SKM-1 treated with dmso at 0.1 percent for 144 hours (cell line): ENCODE measurements at regions not wholly inside any gene's neighbourhood (a gene's known extent, or its start where the extent isn't known, plus 50 kb on each side); places are given as distances from the start of the nearest gene placed in this dataset.

Experiments used
- DNase-seq: peaks from one replicate; lab custom pipeline; 2025; ENCODE audit not compliant: unreplicated experiment; lab: John Stamatoyannopoulos, UW

DNA sequence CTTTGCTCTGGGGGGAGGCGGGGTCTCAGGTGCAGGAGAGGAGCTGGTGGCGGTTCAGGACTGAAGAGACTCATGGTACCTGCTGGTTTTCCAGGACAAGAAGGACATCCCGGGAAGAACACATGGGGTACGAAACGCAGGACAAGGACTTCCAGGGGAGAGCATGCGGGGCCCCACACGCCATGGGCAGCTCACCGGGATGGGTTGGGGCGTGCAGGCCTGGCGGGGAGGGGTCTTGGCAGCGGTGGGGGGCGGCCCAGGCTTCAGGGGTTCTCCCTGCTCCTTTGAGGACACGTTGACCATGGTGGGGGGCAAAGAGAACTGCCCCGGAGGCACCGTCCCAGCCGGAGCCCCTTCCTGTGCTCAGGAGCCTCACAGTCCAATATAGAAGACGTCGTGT is 673.2 kb downstream of the BRD1 start:
- no peak for DNase-seq

DNA sequence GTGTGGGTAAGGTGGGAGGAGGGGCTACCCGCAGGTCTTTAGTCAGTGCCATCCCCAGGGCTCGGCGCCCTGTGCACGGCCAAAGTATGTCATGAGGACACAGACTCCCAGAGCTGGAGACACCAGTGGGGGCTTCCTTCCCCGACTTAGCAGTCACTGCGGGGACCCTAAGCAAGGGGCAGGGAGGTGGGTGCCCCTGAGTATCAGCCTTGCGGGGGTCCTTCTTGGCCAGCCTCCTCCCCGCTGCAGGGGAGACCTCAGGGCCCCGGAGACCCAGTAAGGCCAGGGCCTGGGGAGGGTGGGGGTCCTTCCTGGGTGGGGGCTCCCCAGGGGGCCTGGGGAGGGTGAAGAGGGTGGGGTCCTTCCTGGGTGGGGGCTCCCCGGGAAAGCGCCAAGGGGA is 673.8 kb downstream of the BRD1 start:
- DNase-seq: no peak

DNA sequence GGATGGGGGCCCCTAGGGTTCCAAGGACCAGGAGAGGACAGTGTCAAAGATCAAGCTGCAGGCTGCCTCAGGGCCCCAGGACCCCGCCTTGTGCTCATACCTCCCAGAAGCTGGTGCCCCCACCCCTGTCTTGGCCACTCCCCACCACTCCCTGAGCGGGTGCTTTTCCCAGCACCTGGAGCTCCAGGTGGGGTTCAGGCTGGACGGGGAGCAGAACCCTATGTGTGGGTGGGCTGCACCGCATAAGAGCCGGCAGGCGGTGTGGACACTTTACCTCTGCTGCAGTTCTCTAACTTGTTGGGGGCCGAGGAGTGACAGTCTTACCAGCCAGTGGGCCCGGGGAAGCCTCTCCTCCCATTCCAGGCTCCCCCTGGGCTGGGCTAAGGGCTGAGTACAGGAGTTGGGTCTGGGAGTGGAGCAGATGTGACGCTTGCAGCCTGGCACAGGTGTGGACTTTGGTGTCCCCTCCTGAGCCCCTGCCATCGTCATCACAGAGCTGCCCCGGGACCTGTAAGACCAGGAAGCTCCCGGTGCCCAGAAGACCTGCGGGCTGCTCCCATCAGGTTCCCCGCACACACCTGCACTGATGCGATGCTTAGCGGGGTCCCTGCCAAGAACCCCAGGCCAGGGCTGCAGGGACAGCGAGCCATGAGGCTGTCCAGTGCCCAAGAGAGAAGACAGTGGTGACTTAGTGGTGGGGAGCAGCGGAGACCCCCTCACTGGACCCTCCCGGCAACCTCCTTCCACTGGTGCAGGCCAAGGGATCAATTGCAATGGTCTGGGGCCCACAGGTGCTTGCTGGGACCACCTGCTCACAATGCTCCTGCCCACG is 674.5 kb downstream of the BRD1 start:
- DNase-seq: no peak

DNA sequence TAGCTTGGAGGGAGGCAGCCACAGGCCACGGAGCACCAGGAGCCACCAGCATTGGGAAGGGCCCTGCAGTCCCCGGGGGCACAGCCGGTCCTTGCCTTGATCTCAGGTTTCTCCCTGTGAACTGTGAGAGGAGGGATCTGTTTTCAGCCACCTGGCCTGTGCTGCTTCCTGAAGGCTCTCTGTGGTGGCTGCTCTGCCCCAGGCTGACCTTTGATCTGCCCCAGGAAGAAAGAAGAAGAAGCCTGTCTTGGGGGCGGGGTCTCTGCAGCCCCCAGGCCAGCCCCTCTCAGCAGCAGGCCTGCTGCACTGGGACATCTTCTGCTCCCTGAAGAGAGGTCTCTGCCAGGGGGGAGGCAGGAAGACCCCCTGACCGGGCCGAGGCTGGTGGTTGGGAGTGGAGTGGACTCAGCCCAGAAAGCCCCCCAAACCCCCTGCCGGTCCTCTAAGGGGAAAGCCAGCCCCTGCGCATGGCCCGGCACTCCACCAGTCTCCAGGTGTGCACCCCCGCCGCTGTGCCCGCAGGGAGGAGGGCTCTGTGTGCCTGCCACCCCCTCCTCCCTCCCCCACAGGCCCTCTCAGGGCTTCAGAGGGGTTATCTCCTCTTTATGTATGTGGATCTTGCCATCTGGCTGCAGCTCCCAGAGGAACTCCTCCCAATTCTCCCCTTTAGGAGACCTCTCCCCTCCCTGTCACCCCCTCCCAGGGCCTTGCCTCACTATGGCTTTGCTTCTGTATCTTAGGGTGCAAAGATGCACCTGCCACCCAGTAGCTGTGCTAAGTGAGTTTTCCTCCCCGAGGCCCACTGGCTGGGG is 675.3 kb downstream of the BRD1 start:
- DNase-seq: no peak

DNA sequence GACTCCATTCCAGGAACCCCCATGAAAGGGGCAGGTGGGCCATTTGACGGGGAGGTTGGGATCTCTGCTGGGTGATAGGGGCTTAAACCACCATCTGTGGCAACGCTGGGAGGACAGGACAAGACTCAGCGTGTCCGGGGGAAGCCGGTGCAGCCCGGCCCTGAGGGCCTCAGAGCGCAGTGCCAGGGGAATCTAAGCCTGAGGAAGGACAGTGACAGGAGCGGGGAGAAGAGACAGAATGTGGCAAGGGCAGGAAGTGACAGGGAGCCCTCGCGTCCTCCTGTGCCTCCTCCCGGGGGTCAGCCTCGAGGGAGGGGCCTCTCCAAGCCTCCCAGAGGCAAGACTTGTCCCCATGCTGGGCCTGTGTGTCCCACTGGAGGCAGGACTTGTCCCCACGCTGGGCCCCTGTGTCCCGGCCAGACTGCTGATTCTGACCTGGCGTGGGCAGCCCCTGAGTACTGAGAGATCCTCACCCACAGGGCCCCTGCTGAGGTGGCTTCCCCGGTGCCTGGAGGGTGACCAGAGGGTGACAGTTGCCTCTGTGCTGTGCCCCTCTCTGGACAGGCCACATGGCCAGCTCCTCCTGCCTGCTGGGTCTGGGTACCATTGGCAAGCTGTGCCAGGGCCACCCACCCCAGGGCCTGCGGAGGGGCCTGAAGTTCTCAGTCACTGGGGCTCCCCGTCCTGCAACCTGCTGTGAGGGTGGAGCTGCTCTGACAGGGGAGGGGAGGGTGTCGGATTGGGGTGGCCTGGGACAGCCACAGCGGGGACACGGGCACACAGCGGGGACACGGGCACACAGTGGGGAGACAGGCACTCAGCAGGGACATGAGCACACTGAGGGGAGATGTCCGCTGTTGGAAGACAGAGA is 676.2 kb downstream of the BRD1 start:
- DNase-seq: no peak

DNA sequence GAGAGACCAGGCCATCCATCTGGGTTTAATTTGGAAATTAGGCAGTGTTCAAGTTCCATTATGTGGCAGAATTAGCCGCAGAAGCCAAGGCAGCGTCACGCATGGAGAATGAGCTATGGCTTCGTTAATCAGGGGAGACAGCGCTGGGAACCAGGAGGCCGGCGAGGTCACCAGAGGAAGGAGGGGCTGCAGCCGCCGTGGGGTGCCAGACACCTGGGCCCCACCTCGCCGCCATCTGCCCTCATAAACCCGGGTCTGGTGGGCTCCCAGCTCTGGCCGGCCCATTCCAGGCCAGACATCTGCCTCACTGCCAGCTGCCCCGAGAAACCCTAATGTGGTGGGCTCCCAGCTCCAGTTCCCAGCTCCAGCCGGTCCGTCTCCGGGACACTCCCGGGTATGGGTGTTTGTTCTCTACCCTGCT is 676.9 kb downstream of the BRD1 start:
- DNase-seq: no peak

DNA sequence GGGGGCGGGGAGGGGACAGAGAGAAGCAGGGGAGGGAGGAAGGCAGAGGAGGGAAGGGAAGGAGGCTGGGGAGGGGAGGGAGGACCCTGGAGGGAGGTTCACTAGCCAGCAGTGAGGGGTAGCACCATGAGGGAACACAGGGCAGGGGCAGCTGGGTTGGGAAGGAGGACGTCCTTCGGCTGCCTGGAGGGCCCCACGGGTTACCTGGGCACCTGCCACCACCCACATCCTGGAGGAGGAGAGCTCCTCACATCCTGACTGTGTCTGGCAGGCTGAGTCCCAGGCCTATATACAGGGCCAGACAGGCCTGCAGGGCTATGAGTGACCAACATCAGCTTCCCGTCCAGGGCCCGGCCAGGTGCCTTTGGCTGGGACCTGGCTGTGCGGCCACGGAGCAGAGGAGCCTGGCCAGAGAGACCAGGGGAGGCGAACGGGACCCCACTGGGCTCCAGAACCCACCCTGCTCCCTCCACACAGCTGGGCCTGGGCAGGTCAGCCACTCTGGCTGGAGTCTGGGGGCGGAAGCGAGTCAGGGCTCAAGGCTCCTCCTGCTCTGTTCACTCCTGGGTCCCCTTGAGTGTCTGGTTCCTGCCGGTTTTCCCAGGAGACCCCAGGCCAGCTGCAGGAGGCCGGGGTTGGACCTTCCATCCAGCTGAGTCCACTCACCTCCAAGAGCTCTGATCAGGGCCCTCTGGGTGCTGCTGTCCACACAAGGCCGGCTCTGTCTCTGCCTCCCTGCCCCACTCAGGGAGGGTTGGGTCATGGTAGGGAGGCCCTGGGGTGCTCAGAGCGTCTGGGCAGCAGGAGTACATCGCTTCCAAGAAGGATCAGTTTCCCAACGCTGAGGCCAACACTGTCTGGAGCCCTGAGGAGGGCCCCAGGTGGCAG is 677.7 kb downstream of the BRD1 start:
- no peak for DNase-seq

DNA sequence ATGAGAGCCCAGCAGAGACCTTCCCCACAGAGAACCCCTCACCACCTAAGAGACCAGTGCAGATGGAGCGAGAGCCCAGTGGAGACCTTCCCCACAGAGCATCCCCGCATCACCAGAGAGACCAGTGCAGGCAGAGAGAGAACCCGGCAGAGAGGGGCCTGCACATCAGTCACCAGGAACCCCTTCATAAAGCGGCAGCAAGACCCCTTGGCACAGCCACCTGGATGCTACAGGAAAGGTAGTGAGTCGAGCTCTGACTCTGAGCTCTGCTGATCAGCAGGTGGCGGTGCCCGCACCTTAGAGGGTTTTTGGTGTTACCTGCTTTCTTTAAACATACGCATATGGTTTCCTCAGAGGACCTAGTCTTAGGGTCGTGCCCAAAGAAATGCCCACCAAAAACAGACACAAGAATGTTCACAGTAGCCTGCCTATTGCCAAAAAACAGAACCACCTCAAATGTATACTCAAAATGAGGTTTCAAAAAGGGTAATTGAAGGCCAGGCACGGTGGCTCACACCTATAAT is 678.7 kb downstream of the BRD1 start:
- DNase-seq: no peak

DNA sequence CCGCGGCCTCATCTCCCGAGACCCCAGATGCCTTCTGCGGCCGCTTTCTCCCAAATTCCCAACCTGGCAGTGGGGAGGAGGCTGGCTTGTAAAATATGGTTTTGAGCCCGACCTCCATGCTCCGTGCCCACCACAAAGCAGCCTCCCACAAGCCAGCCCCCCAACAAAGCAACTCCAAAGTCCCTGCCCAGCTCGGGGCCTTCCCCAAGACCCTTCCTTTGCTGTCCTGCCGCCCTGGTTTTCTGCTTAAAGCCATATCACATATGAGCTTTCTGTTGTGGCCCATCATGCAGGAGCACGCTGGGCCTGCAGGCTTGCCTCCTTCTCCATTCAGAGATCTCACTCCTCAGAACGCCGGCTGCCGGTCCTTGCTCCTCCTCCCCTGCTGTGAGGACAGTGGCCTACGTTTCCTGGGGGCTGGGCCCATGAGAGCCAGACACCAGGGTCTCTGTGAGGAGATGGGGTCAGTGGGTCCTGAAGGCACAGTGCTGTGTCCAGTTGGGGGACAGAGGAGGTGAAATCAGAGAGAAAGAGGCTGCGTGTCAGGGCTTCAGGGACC is 680.0 kb downstream of the BRD1 start:
- DNase-seq: no peak

DNA sequence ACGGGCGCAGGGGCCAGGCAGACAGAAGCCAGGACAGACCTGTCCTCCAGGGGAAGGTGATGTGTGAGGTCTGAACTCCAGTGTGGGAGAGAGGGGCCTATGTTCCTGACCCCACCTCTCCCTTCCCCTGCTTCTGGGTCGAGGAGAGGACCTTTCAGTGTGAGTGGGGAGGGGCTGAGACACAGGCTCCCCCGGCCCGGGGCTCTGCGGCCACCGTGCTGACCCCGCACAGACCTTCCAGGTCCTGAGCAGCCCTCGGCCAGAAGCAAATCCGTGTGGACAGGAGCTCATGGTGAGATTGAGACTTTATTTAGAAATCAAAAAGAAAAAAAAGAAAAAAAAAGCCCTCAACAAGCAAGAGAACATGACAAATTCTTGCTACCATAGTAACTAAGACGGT is 680.5 kb downstream of the BRD1 start:
- DNase-seq: no peak

DNA sequence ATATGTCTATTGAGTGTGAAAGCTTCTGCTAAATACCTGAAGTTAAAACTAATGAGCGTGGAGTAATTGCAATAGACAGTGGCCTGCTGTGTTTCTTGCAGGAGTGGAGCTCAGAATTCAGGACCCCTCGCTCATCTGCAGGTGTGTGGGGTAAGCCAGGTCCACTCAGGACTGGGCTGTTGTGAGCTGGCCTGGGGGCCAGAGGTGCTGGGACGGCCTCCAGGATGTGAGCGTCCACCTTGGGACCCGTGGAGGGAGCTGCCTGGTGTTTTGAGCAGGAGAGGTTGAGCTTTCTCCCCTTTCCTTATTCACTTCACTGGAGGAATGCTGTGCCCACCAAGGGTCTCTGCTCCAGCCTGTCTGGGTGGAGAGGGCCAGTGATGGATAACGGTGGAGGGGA is 681.2 kb downstream of the BRD1 start:
- no peak for DNase-seq

DNA sequence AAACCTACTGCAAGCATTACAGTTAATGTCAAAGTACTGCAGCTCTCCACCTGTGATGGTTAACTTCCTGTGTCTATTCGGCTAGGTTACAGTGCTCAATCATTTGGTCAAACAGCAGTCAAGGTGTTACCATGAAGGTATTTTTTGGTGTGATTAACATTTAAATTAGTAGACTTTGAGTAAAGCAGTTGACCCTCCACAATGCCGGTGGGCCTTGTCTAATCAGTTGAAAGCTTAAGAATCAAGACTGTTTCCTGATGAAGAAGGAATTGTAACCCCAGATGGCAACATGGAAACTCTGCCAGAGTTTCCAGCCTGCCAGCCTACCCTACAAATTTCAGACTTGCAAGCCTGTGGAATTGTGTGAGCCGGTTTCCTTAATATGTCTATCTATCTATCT is 683.9 kb downstream of the BRD1 start:
- DNase-seq: no peak

DNA sequence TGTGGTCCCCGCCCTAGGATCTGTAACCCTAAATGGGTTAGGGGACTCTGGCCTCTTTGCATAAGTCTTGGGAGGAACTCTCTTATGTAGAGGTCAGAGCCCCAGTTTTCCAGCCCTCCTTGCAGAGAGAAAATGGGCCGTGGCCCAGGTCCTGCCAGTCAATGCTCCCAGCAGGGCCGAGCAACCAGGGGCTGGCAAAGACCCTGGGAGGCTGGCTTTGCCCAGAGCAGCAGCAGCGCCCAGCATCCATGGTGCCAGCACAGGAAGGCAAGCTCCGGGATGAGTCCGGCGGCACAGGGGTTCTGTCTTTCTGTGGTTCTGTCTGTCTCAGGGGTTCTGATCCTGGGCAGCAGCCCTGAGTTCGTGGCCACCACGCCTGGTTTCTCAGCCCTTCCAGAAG is 684.8 kb downstream of the BRD1 start:
- DNase-seq: no peak

DNA sequence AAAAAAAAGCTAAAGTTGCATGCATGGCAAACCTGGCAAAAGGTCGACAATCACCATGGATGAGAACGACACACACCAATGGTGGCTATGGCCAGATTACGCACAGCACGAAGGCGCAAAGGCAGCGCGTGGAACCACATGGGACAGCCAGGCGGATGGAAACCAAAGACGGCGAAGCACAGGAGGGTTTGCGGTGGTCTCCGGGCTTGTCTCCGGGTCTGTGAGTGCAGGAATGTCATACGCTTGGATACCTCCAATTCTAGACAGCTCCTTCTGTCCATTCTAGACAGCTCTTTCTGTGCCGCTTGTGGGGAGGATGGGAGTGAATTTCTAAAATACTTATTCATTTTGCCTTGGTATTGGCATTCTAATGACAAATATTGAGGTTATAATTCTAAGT is 685.4 kb downstream of the BRD1 start:
- no peak for DNase-seq

DNA sequence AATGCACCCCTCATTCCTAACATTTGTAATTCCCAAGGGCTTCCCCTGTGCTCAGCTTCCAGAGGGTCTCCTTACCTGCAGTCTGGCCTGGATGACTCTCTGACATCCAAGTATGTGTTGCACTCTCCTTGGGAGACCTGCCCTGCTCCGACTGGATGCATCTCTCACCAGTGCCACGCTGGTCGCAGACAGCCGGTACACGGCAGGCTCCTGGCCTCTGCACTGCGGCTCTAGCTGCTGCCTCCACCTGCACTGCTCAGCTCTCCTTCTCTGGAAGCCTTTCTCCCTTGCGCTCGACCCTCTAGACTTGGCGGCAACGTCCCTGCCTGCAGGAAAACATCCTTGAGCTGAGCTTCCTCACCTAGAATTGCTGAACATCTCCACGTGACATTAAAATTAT is 685.9 kb downstream of the BRD1 start:
- DNase-seq: no peak

DNA sequence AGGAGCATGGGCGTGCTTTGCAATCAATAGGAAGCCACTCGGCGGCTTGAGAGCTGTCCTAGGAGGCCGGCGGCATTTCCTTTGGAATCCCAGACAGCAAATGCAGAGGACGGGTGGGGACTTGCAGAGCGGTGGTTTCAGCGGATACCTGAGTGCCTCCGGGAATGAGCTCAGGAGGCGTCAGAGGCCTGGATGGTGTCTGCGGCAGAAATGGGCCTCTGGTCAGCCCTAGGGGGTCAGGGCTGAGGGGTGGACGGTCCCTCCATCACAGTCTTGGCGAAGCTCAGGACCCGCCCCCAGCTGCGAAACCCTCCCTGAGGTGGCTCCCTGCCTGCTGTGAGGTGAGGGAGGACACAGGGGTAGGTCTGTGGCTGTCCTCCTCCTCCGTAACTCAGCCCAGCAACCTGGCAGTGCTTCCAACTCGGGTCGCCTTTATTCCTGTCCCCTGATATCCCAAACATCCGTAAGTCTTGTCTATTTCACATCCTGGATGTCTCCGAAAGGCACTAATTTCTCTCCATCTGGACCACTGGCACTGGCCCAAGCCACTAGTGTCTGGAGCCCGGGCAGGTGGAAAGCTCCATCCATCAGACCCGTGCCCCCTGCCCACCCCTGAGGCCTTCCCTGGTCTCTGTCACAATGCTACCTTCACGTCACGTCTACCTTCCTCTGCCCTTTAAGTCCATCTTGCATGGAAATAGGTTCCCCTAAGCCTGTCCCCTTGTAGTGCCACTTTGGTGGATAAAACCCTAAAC is 686.6 kb downstream of the BRD1 start:
- no peak for DNase-seq

DNA sequence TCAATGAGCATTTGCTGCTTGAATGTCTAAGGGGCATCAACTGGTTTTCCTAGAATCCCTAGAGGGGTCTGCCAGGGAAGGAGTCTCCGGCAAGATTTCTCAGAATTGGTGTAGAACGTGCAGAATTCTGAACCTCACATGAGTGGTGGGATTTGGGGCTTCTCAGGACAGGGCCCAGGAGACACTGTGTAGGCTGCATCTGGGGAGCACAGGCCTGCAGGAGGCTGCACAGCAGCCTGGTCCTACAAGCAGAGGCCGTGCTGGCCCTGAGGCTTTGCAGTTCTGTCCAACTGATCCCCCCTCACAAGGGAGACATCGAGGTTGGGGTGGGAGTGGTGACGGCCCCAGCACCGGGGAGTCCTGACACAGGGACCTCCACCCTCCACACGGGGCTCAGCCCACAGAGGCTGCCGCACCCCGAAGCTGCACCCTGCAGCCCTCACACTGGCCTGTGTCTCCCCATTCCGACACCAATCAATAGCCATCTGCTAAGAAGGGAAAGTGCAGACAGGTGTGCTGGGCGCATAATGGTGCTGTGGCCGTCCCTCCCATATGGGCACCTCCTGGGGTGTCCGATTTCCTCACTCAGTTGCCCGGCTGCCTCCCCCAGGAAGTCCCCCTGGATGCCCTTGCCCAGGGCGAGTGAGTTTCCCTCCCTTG is 688.1 kb downstream of the BRD1 start:
- DNase-seq: no peak

DNA sequence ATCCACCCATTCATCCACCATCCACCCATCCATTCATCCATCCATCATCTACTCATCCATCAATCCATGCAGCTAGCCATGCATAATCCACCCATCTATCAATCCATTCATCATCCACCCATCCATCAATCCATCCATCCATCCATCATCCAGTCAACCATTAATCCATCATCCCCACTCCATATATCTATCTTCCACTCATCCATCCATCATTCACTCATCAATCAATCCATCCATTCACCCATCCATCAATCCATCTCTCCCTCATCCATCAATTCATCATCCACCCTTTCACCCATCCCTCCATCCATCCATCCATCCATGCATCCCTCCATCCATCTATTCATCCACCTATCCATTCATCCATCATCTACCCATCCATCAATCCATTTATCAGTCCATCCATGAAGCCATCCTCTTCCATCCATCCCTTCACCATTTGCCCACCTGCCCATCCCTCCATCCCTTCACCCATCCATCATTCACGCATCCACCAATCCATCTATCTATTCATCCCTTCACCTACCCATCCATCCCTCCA is 689.4 kb downstream of the BRD1 start:
- DNase-seq: no peak
